Islet precursor cell (in vitro differentiated cells): ENCODE measurements at regions not wholly inside any gene's neighbourhood (a gene's known extent, or its start where the extent isn't known, plus 50 kb on each side); places are given as distances from the start of the nearest gene placed in this dataset.
"Not testable (repeated sequence)": the region's sequence is repeated elsewhere in the genome, so short reads cannot be mapped to it uniquely, and the experiment has no call there.

Source experiments
- DNase-seq: peaks from one replicate; pipeline ENCODE4 v3.0.0-alpha.2; 2018

GRCh38 chr22:27585141-27585540 is 216.4 kb downstream of the MN1 start:
- DNase-seq: no peak

- DNase-seq: no peak
Observed at GRCh38 chr22:27588268-27588667, 213.3 kb downstream of the MN1 start.

- no peak for DNase-seq
Observed at GRCh38 chr22:27588915-27589314, 212.6 kb downstream of the MN1 start.

- DNase-seq: no peak
Observed at GRCh38 chr22:27591060-27591459, 210.5 kb downstream of the MN1 start.

GRCh38 chr22:27593378-27593777 is 208.2 kb downstream of the MN1 start:
- DNase-seq: no peak

- no peak for DNase-seq
Observed at GRCh38 chr22:27594020-27594419, 207.5 kb downstream of the MN1 start.

GRCh38 chr22:27594474-27595134 is 207.0 kb downstream of the MN1 start:
- no peak for DNase-seq

GRCh38 chr22:27596133-27596870 is 205.3 kb downstream of the MN1 start:
- DNase-seq: peak; percentile 79

GRCh38 chr22:27597703-27598444 is 203.7 kb downstream of the MN1 start:
- no peak for DNase-seq

GRCh38 chr22:27598792-27599191 is 202.8 kb downstream of the MN1 start:
- DNase-seq: no peak

GRCh38 chr22:27601195-27601594 is 200.4 kb downstream of the MN1 start:
- DNase-seq: no peak

- DNase-seq: no peak
Observed at GRCh38 chr22:27602390-27602789, 199.2 kb downstream of the MN1 start.

- DNase-seq: no peak
Observed at GRCh38 chr22:27603111-27603799, 198.3 kb downstream of the MN1 start.

- no peak for DNase-seq
Observed at GRCh38 chr22:27603800-27604144, 197.8 kb downstream of the MN1 start.

GRCh38 chr22:27605390-27605789 is 196.2 kb downstream of the MN1 start:
- DNase-seq: no peak

GRCh38 chr22:27607750-27608149 is 193.8 kb downstream of the MN1 start:
- not testable (repeated sequence) for DNase-seq

GRCh38 chr22:27609451-27609888 is 192.1 kb downstream of the MN1 start:
- DNase-seq: no peak

- not testable (repeated sequence) for DNase-seq
Observed at GRCh38 chr22:27610164-27610563, 191.4 kb downstream of the MN1 start.

- no peak for DNase-seq
Observed at GRCh38 chr22:27610863-27611786, 190.4 kb downstream of the MN1 start.

- DNase-seq: no peak
Observed at GRCh38 chr22:27612115-27612514, 189.4 kb downstream of the MN1 start.

GRCh38 chr22:27613099-27614005 is 188.2 kb downstream of the MN1 start:
- no peak for DNase-seq
